ENCODE measurements at regions not wholly inside any gene's neighbourhood (a gene's known extent, or its start where the extent isn't known, plus 50 kb on each side); places are given as distances from the start of the nearest gene placed in this dataset.

DNA sequence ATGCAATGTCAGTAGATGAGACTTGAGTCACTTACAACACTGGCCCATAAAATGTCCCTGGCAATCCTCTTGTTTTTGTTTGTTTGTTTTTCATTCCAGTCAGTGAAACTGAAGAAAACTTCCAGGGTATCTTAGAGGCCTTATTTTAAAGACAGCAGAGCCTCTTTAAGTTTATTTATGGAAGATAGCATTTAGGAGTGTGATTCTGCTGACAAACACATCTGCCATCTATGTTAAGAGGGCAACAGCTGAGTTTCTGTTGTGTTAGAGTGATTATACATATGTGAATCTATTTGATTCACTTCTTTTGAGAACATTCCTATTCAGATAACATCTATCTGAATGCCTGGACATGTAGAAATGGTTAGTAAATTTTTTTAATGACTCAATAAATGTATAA, 812.6 kb downstream of the TENT5A start:
- Histone ChIP-seq H3K4me1 (ENCODE audit: insufficient read depth, low read length) (no peaks in the 10 kb centered on the region), H3K36me3 (ENCODE audit: insufficient read depth, low read length) (no peaks in the 10 kb centered on the region), H3K9me3 (ENCODE audit: control insufficient read depth, insufficient read depth, low read length) (no peaks in the 10 kb centered on the region), H3K9ac (ENCODE audit: low read depth, low read length) (no peak overlapping the region)

DNA sequence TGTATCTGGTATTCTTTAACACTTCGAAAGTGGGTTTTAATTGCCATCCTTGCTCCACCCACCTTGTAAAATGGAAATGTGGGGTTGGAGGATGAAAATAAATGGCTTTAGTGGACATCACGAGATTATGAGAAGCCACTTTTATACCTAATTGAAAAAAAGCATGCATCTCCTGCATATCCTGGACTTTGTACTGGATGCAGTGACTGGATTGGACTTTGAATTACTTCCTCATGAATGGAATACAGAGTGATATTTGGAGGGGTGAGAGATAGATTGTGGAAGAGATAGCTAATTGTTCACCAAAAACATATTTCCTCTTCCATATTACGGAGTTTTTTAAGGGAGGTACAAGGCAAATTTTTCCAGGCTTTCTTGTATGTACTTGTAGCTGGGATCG, 813.0 kb downstream of the TENT5A start:
- Histone ChIP-seq H3K36me3 (ENCODE audit: insufficient read depth, low read length) (no peaks in the 10 kb centered on the region), H3K4me1 (ENCODE audit: insufficient read depth, low read length) (no peaks in the 10 kb centered on the region), H3K9ac (ENCODE audit: low read depth, low read length) (no peak overlapping the region), H3K9me3 (ENCODE audit: control insufficient read depth, insufficient read depth, low read length) (no peaks in the 10 kb centered on the region)

- H3K9ac ChIP-seq (ENCODE audit: low read depth, low read length): no peak overlapping the region
- no peaks in the 10 kb centered on the region for H3K4me1 ChIP-seq (ENCODE audit: insufficient read depth, low read length)
- H3K36me3 ChIP-seq (ENCODE audit: insufficient read depth, low read length): no peaks in the 10 kb centered on the region
Observed at GRCh38 chr6:80938131-80938530, 814.4 kb downstream of the TENT5A start.

GRCh38 chr6:80932359-80932758, 820.1 kb downstream of the TENT5A start:
- Histone ChIP-seq H3K9me3 (ENCODE audit: control insufficient read depth, insufficient read depth, low read length) (no peaks in the 10 kb centered on the region), H3K36me3 (ENCODE audit: insufficient read depth, low read length) (no peaks in the 10 kb centered on the region)

More at GRCh38 chr6:80938131-80938530, 814.4 kb downstream of the TENT5A start:
- H3K9me3 ChIP-seq (ENCODE audit: control insufficient read depth, insufficient read depth, low read length): no peaks in the 10 kb centered on the region

DNA sequence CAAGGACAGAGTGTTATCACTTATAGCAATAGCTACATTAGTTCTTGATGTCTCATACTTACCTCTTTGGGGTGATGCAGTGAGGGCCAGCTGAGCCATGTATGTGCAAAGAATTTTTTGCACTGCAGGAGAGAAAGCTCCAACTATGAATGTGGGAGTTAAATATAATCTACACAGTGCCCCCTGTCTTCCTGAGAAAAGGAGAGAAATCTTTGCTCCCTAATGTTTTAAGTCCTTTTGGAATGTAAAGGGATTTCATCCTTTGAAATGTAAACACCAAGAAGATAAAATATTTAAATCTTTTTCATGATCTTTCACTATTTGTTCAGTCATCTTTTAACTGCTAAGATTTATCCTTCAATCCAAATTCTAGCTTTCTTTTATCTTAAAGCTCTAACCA, 822.1 kb downstream of the TENT5A start:
- Histone ChIP-seq H3K9me3 (ENCODE audit: control insufficient read depth, insufficient read depth, low read length) (no peaks in the 10 kb centered on the region), H3K36me3 (ENCODE audit: insufficient read depth, low read length) (no peaks in the 10 kb centered on the region), H3K9ac (ENCODE audit: low read depth, low read length) (no peak overlapping the region), H3K4me1 (ENCODE audit: insufficient read depth, low read length) (no peaks in the 10 kb centered on the region)

More at GRCh38 chr6:80932359-80932758, 820.1 kb downstream of the TENT5A start:
- Histone ChIP-seq H3K4me1 (ENCODE audit: insufficient read depth, low read length) (no peaks in the 10 kb centered on the region), H3K9ac (ENCODE audit: low read depth, low read length) (no peak overlapping the region)

DNA sequence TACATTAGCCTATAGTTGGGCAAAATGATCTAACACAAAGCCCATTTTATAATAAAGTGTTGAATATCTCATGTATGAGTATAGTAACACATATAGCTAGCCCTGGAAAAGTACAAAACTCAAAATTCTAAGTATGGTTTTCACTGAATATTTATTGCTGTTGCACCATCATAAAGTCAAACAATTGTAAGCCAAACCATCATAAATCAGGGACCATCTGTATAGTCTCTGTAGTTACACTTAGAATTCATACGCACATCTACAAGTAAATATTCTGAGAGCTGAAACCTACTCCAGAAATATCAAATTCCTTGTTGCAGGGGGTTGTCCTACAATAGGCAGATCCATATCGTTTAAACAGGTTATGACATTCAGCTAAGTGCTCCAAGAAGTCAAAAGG, 817.3 kb downstream of the BCKDHB start:
- no peak overlapping the region for H3K9ac ChIP-seq (ENCODE audit: low read depth, low read length)

GRCh38 chr6:80922916-80923455, 816.5 kb downstream of the BCKDHB start:
- H3K9ac ChIP-seq (ENCODE audit: low read depth, low read length): no peak overlapping the region
- no peaks in the 10 kb centered on the region for H3K36me3 ChIP-seq (ENCODE audit: insufficient read depth, low read length)
- H3K9me3 ChIP-seq (ENCODE audit: control insufficient read depth, insufficient read depth, low read length): no peaks in the 10 kb centered on the region
- no peaks in the 10 kb centered on the region for H3K4me1 ChIP-seq (ENCODE audit: insufficient read depth, low read length)

More for the DNA sequence above, 817.3 kb downstream of the BCKDHB start:
- Histone ChIP-seq H3K36me3 (ENCODE audit: insufficient read depth, low read length) (no peaks in the 10 kb centered on the region), H3K9me3 (ENCODE audit: control insufficient read depth, insufficient read depth, low read length) (no peaks in the 10 kb centered on the region), H3K4me1 (ENCODE audit: insufficient read depth, low read length) (no peaks in the 10 kb centered on the region)

DNA sequence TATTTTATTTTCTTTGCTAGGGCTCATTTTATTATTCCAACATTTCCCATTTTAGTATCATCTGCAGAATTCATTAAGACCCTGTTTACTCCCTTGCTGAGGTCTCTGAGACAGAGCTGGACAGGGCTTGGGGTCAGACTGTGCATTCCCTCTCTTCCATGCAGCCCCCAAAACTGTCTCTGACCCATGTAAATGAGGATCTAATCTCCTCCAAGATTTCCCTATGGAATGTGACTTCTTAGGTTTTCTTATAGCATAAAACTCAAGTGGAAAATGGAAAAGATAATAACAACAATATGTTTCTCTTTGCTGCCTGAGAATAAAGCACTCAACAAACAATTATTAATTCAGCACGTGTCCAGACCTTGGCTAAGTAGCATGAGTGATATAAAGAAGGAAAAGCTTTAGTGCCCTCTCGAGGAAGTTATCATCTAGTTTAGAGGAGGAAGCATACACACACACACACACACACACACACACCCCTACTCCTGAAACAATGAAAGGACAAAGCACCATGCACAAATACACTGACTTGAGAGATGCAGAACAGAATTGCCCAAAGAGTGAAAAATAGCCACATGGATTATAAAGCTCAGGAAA, 815.5 kb downstream of the BCKDHB start:
- H3K9me3 ChIP-seq (ENCODE audit: control insufficient read depth, insufficient read depth, low read length): no peaks in the 10 kb centered on the region
- H3K4me1 ChIP-seq (ENCODE audit: insufficient read depth, low read length): no peaks in the 10 kb centered on the region
- no peaks in the 10 kb centered on the region for H3K36me3 ChIP-seq (ENCODE audit: insufficient read depth, low read length)

DNA sequence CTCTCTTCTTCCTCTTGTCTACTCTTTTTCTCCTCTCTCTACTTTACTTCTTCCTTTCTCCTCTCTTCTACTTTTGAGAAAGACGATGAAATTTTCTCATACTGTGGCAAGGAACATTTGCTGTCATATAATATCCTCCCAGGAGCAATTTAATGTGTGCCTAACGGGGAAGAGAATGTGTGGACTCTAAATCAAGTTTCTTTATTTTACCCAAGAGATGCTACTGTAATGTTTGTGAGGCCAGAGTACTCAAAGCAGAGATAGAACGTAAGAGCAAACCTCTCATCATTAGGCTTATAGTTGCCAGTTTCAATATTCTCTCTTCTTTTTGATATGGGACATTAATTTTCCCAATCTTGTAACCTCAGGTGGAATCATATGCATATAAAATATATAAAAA, 801.4 kb downstream of the BCKDHB start:
- Histone ChIP-seq H3K9ac (ENCODE audit: low read depth, low read length) (no peak overlapping the region), H3K36me3 (ENCODE audit: insufficient read depth, low read length) (no peaks in the 10 kb centered on the region), H3K9me3 (ENCODE audit: control insufficient read depth, insufficient read depth, low read length) (no peaks in the 10 kb centered on the region), H3K4me1 (ENCODE audit: insufficient read depth, low read length) (no peaks in the 10 kb centered on the region)

More for the DNA sequence above, 815.5 kb downstream of the BCKDHB start:
- H3K9ac ChIP-seq (ENCODE audit: low read depth, low read length): no peak overlapping the region

GRCh38 chr6:80903711-80904110, 797.2 kb downstream of the BCKDHB start:
- Histone ChIP-seq H3K9ac (ENCODE audit: low read depth, low read length) (no peak overlapping the region), H3K36me3 (ENCODE audit: insufficient read depth, low read length) (no peaks in the 10 kb centered on the region), H3K4me1 (ENCODE audit: insufficient read depth, low read length) (no peaks in the 10 kb centered on the region), H3K9me3 (ENCODE audit: control insufficient read depth, insufficient read depth, low read length) (peaks cover 12% of the 10 kb centered on the region; the same call in 1 of the 2 replicates)

DNA sequence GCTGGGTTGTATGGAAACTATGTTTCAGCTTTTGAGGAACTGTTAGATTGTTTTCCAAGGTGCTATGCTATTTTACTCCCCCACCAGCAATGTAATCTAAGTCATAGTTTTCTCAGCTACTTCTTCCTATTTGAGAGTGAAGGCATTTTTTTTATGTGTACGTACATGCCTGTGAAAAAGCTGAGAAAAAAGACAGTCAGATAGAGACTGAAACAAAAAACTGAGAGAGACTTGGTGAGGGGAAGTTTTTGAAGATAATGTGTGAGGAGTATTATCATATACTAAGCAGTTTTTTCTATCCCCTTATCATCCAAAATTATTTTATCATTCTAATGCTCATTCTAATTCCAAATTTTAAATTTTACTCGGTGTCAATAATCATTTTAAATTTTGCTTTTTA, 780.0 kb downstream of the BCKDHB start:
- Histone ChIP-seq H3K9ac (ENCODE audit: low read depth, low read length) (no peak overlapping the region), H3K9me3 (ENCODE audit: control insufficient read depth, insufficient read depth, low read length) (no peaks in the 10 kb centered on the region), H3K4me1 (ENCODE audit: insufficient read depth, low read length) (no peaks in the 10 kb centered on the region), H3K36me3 (ENCODE audit: insufficient read depth, low read length) (no peaks in the 10 kb centered on the region)

DNA sequence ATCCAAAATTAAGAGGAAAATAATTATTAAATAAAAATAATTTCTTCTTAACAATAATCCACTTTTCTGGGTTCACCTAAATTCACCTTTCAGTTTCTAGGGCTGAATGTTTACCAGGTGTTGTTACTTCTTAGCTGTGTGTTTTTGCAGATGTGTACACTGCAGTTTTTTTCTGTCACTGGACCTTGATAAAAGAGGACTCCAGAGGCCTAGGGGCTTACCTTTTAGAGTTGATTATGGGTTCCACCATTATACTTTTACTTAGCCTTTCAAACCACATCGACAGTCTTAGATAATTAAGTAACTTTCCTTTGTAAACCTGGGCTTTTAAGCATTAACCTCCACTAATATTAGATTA, 766.5 kb downstream of the BCKDHB start:
- H3K9ac ChIP-seq (ENCODE audit: low read depth, low read length): no peak overlapping the region
- H3K9me3 ChIP-seq (ENCODE audit: control insufficient read depth, insufficient read depth, low read length): no peaks in the 10 kb centered on the region
- no peaks in the 10 kb centered on the region for H3K36me3 ChIP-seq (ENCODE audit: insufficient read depth, low read length)
- H3K4me1 ChIP-seq (ENCODE audit: insufficient read depth, low read length): no peaks in the 10 kb centered on the region

DNA sequence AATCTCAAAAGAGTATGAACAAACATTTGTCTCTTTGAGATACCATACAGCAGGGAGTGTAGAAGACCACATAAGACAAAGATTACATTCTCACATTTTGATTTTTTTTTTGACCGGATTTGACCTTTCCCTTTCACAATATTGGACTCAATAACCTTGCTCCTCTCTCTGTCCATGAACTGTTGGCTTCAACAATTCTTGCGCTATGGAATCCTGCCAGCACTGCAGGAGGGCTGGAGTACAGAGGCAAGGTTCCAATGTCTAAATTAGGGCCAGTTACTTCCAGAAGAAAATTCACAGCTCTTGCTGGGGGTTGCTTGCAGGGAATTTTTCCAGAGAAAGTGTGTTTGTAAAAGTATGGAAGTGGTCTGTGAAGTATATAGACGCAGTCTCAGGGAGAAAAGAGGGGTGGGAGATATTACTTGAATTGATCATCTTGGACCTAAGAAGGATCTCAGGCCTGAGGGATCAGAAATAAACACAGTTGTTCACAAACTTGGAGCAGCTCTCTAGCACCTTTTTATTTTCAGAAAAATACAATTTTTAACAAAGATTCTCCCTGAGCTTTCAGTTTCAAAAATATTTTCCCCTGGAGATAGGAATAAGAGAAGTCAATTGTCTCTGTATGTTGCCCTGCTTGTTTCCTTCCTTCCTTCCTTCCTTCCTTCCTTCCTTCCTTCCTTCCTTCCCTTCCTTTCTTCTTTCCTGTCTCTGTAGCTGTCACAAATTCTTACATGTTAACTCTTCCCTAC, 765.9 kb downstream of the BCKDHB start:
- no peaks in the 10 kb centered on the region for H3K36me3 ChIP-seq (ENCODE audit: insufficient read depth, low read length)
- H3K4me1 ChIP-seq (ENCODE audit: insufficient read depth, low read length): no peaks in the 10 kb centered on the region
- H3K9me3 ChIP-seq (ENCODE audit: control insufficient read depth, insufficient read depth, low read length): no peaks in the 10 kb centered on the region
- no peak overlapping the region for H3K9ac ChIP-seq (ENCODE audit: low read depth, low read length)

DNA sequence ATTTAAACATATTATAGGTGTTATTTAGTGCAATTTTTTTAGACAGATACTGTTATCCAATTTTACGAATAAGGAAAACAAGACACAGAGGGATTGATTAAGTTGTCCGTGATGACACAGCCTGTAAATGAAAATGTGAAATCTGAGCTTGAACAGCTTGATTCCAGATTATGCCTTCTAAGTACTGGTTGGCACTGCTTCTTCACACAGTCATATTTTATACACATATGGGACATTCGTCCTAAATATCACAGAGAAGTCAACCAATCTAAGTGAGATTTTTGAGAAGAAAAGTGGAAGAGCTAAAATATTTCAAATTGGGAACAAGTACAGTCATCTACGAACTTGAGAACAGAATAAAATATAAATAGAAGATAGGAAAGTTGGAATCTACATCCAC, 756.3 kb downstream of the BCKDHB start:
- Histone ChIP-seq H3K9ac (ENCODE audit: low read depth, low read length) (no peak overlapping the region), H3K9me3 (ENCODE audit: control insufficient read depth, insufficient read depth, low read length) (no peaks in the 10 kb centered on the region), H3K4me1 (ENCODE audit: insufficient read depth, low read length) (no peaks in the 10 kb centered on the region), H3K36me3 (ENCODE audit: insufficient read depth, low read length) (no peaks in the 10 kb centered on the region)

GRCh38 chr6:80860107-80860506, 753.6 kb downstream of the BCKDHB start:
- Histone ChIP-seq H3K9me3 (ENCODE audit: control insufficient read depth, insufficient read depth, low read length) (no peaks in the 10 kb centered on the region), H3K9ac (ENCODE audit: low read depth, low read length) (no peak overlapping the region), H3K36me3 (ENCODE audit: insufficient read depth, low read length) (no peaks in the 10 kb centered on the region), H3K4me1 (ENCODE audit: insufficient read depth, low read length) (no peaks in the 10 kb centered on the region)
